Left ventricle myocardium inferior (tissue), 1 donor: ENCODE measurements at regions not wholly inside any gene's neighbourhood (a gene's known extent, or its start where the extent isn't known, plus 50 kb on each side); places are given as distances from the start of the nearest gene placed in this dataset.

Experiments
- DNase-seq: peaks from one replicate; pipeline ENCODE4 v3.0.0-alpha.2; 2020
- H3K27ac ChIP-seq: fragments of 200-600 bp; replicated peaks from 2 replicates; pipeline ENCODE4 v1.8.0; 2021
- H3K27me3 ChIP-seq: fragments of 200-600 bp; 2 replicates; pipeline ENCODE4 v1.8.0; 2021; ENCODE audit warnings: low read depth
- H3K36me3 ChIP-seq: fragments of 200-600 bp; 2 replicates; pipeline ENCODE4 v1.8.0; 2021
- H3K4me1 ChIP-seq: fragments of 200-600 bp; 2 replicates; pipeline ENCODE4 v1.8.0; 2021
- H3K4me3 ChIP-seq: fragments of 200-600 bp; 2 replicates; pipeline ENCODE4 v1.8.0; 2021; ENCODE audit warnings: mild to moderate bottlenecking, moderate library complexity
- H3K9me3 ChIP-seq: fragments of 200-600 bp; replicated peaks from 2 replicates; pipeline ENCODE4 v1.8.0; 2021
- CTCF ChIP-seq: fragments of 200-600 bp; IDR thresholded peaks from 2 replicates; pipeline ENCODE4 v1.8.0; 2021; ENCODE audit warnings: antibody characterized with exemption, mild to moderate bottlenecking, borderline replicate concordance
- intact Hi-C: fragments of 100-400 bp; cut with micrococcal nuclease; formaldehyde crosslinking; loops from one replicate; pipeline ENCODE4 v1.11.0; 2022
- donor health status: DM: no; HTN: yes; CAD: no; lungs with severe emphysema.

- DNase-seq, result no peak
- Histone ChIP-seq H3K27ac (no peak overlapping the region), H3K27me3 (no peaks in the 10 kb centered on the region), H3K36me3 (no peaks in the 10 kb centered on the region), H3K4me1 (no peaks in the 10 kb centered on the region), H3K4me3 (no peak overlapping the region), H3K9me3 (peaks cover 27% of the 10 kb centered on the region)
- intact Hi-C loops, result no loop called here
- TF ChIP-seq CTCF, result no peak
Observed at GRCh38 chr3:40639006-40639405, 114.2 kb downstream of the ZNF621 start.

GRCh38 chr3:40642812-40643211 lies 118.1 kb downstream of the ZNF621 start:
- intact Hi-C loops, result no loop called here
- Histone ChIP-seq H3K4me1 (no peaks in the 10 kb centered on the region), H3K4me3 (no peak overlapping the region), H3K27me3 (no peaks in the 10 kb centered on the region), H3K9me3 (no peaks in the 10 kb centered on the region), H3K27ac (no peak overlapping the region), H3K36me3 (no peaks in the 10 kb centered on the region)
- DNase-seq, result no peak
- TF ChIP-seq CTCF, result no peak

- Histone ChIP-seq H3K4me1 (no peaks in the 10 kb centered on the region), H3K36me3 (no peaks in the 10 kb centered on the region), H3K27me3 (no peaks in the 10 kb centered on the region), H3K9me3 (no peaks in the 10 kb centered on the region), H3K27ac (no peak overlapping the region), H3K4me3 (no peak overlapping the region)
- intact Hi-C loops, result no loop called here
- DNase-seq, result no peak
- no peak for TF ChIP-seq CTCF
Observed at GRCh38 chr3:40645883-40646282, 121.1 kb downstream of the ZNF621 start.

- intact Hi-C loops, result no loop called here
- no peaks in the 10 kb centered on the region for H3K27me3 ChIP-seq
- no peak for DNase-seq
- no peaks in the 10 kb centered on the region for H3K4me1 ChIP-seq
- no peaks in the 10 kb centered on the region for H3K36me3 ChIP-seq
- no peaks in the 10 kb centered on the region for H3K9me3 ChIP-seq
- no peak for TF ChIP-seq CTCF
- no peak overlapping the region for H3K4me3 ChIP-seq
- H3K27ac ChIP-seq, result no peak overlapping the region
Observed at GRCh38 chr3:40649346-40649745, 124.6 kb downstream of the ZNF621 start.

- no peak overlapping the region for H3K4me3 ChIP-seq
- H3K27ac ChIP-seq, result no peak overlapping the region
- no peaks in the 10 kb centered on the region for H3K4me1 ChIP-seq
- DNase-seq, result no peak
- H3K27me3 ChIP-seq, result no peaks in the 10 kb centered on the region
- no peaks in the 10 kb centered on the region for H3K36me3 ChIP-seq
- intact Hi-C loops, result no loop called here
- no peaks in the 10 kb centered on the region for H3K9me3 ChIP-seq
- TF ChIP-seq CTCF, result no peak
Observed at GRCh38 chr3:40652072-40652471, 127.3 kb downstream of the ZNF621 start.

- TF ChIP-seq CTCF, result no peak
- Histone ChIP-seq H3K27ac (no peak overlapping the region), H3K4me3 (no peak overlapping the region), H3K36me3 (no peaks in the 10 kb centered on the region), H3K27me3 (no peaks in the 10 kb centered on the region), H3K9me3 (no peaks in the 10 kb centered on the region), H3K4me1 (no peaks in the 10 kb centered on the region)
- intact Hi-C loops, result no loop called here
- no peak for DNase-seq
Observed at GRCh38 chr3:40653001-40653400, 128.2 kb downstream of the ZNF621 start.
